ENCODE measurements at regions not wholly inside any gene's neighbourhood (a gene's known extent, or its start where the extent isn't known, plus 50 kb on each side); places are given as distances from the start of the nearest gene placed in this dataset.

DNA sequence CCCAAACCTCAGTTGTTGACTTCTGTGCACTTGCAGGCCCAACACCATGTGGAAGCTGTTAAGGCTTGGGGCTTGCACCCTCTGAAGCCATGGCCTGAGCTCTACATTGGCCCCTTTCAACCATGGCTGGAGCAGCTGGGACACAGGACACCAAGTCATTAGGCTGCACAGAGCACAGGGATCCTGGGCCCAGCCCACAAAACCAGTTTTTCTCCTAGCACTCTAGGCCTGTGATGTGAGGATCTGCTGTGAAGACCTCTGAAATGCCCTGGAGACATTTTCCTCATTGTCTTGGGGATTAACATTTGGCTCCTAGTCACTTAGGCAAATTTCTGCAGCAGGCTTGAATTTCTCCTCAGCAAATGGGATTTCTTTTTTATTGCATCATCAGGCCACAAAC, 1255.7 kb downstream of the ZPLD1 start:
- TF ChIP-seq EP300 (IDR thresholded peaks at IDR 0.05): no peak
- TF ChIP-seq, protein P1, sequence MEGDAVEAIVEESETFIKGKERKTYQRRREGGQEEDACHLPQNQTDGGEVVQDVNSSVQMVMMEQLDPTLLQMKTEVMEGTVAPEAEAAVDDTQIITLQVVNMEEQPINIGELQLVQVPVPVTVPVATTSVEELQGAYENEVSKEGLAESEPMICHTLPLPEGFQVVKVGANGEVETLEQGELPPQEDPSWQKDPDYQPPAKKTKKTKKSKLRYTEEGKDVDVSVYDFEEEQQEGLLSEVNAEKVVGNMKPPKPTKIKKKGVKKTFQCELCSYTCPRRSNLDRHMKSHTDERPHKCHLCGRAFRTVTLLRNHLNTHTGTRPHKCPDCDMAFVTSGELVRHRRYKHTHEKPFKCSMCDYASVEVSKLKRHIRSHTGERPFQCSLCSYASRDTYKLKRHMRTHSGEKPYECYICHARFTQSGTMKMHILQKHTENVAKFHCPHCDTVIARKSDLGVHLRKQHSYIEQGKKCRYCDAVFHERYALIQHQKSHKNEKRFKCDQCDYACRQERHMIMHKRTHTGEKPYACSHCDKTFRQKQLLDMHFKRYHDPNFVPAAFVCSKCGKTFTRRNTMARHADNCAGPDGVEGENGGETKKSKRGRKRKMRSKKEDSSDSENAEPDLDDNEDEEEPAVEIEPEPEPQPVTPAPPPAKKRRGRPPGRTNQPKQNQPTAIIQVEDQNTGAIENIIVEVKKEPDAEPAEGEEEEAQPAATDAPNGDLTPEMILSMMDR (IDR thresholded peaks at IDR 0.05): no peak
